Left ventricle myocardium inferior (tissue), 1 donor: ENCODE measurements at regions not wholly inside any gene's neighbourhood (a gene's known extent, or its start where the extent isn't known, plus 50 kb on each side); places are given as distances from the start of the nearest gene placed in this dataset.

Experiments used
- DNase-seq: peaks from one replicate; pipeline ENCODE4 v3.0.0-alpha.2; 2020
- H3K27ac ChIP-seq: fragments of 200-600 bp; replicated peaks from 2 replicates; pipeline ENCODE4 v1.8.0; 2021
- H3K27me3 ChIP-seq: fragments of 200-600 bp; 2 replicates; pipeline ENCODE4 v1.8.0; 2021; ENCODE audit warnings: low read depth
- H3K36me3 ChIP-seq: fragments of 200-600 bp; 2 replicates; pipeline ENCODE4 v1.8.0; 2021
- H3K4me1 ChIP-seq: fragments of 200-600 bp; 2 replicates; pipeline ENCODE4 v1.8.0; 2021
- H3K4me3 ChIP-seq: fragments of 200-600 bp; 2 replicates; pipeline ENCODE4 v1.8.0; 2021; ENCODE audit warnings: mild to moderate bottlenecking, moderate library complexity
- H3K9me3 ChIP-seq: fragments of 200-600 bp; replicated peaks from 2 replicates; pipeline ENCODE4 v1.8.0; 2021
- intact Hi-C: fragments of 100-400 bp; cut with micrococcal nuclease; formaldehyde crosslinking; loops from one replicate; pipeline ENCODE4 v1.11.0; 2022
- TF ChIP-seq, protein P1 (sequence below): fragments of 200-600 bp; IDR thresholded peaks from 2 replicates; pipeline ENCODE4 v1.8.0; 2021; ENCODE audit warnings: antibody characterized with exemption, mild to moderate bottlenecking, borderline replicate concordance
- donor health status: DM: no; HTN: yes; CAD: no; lungs with severe emphysema.

DNA sequence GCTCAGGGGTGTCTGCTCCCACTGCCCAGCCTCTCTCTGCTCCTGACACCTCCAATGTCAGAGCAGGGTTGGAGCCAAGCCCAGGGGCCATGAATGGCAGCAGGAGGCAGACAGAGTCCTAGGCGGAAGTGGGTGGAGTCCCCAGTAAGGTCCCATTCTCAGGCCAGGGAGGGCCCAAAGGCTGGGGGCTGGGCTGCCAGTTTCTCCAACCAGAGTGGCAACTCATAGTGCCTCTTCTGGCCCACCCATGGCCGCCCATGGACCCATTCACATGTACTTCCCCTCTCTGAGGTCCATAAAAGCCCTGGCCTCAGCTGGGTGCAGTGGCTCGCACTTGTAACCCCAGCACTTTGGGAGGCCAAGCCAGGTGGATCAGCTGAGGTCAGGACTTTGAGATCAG is 261.8 kb upstream of the TNC start:
- Histone ChIP-seq H3K27me3 (no peaks in the 10 kb centered on the region), H3K27ac (no peak overlapping the region), H3K4me3 (no peak overlapping the region), H3K4me1 (no peaks in the 10 kb centered on the region), H3K36me3 (no peaks in the 10 kb centered on the region), H3K9me3 (peaks cover 34% of the 10 kb centered on the region)
- no peak for DNase-seq
- intact Hi-C loops = no loop called here
- TF ChIP-seq, protein P1, sequence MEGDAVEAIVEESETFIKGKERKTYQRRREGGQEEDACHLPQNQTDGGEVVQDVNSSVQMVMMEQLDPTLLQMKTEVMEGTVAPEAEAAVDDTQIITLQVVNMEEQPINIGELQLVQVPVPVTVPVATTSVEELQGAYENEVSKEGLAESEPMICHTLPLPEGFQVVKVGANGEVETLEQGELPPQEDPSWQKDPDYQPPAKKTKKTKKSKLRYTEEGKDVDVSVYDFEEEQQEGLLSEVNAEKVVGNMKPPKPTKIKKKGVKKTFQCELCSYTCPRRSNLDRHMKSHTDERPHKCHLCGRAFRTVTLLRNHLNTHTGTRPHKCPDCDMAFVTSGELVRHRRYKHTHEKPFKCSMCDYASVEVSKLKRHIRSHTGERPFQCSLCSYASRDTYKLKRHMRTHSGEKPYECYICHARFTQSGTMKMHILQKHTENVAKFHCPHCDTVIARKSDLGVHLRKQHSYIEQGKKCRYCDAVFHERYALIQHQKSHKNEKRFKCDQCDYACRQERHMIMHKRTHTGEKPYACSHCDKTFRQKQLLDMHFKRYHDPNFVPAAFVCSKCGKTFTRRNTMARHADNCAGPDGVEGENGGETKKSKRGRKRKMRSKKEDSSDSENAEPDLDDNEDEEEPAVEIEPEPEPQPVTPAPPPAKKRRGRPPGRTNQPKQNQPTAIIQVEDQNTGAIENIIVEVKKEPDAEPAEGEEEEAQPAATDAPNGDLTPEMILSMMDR = no peak

DNA sequence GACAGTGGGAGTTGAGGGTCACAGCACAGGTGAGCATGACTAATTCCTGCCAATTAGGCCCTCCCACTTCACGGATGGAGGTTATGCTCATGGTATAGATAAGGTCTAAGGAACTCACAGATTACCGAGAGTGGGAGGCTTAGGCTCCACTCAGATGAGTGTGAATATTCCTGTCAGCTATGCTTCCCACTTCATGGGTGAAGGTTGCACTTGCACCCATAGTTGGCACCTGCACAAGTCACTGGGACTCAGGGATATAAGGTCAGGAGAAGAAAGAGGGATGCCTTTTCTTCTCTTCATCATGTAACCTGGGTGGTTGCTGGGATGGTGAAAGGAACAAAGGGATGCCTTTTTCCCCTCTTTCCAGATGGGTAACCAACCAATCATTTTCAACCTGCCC is 264.9 kb upstream of the TNC start:
- Histone ChIP-seq H3K36me3 (no peaks in the 10 kb centered on the region), H3K27me3 (no peaks in the 10 kb centered on the region), H3K4me3 (no peak overlapping the region), H3K9me3 (peaks cover 34% of the 10 kb centered on the region), H3K4me1 (peaks cover 5% of the 10 kb centered on the region), H3K27ac (no peak overlapping the region)
- TF ChIP-seq, protein P1 = no peak
- DNase-seq = no peak
- intact Hi-C loops = no loop called here

DNA sequence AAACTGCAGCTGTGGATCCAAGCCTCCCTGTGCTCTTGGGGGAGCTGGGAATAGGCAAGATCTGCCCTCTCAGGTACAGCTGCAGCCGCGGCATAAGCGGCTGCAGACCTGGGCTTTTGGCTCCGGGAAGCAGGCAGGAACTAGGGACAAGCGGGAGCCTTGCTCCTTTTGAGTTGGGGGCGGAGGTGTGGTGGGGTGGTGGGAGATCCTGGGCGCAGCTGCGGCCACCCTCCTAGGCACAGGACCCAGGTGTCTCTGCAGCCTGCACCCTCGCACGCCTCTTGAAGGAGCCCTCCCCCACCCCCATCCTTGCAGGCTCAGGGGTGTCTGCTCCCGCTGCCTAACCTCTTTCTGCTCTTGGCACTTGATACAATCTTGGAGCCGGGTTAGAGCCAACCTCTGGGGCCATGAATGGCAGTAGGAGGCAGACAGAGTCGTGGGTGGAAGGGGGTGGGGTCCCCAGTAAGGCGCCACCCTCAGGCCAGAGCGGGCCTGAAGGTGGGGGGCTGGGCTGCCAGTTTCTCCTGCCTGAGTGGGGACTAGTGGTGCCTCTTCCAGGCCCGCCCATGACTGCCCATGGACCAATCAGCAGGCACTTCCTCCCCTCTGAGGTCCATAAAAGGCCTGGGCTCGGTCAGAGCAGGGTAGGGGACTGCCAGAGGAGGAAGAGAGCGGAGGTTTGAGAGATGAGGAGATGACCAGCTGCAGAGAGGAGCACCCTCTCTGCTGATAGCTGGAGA is 267.6 kb upstream of the TNC start:
- intact Hi-C loops = no loop called here
- Histone ChIP-seq H3K36me3 (no peaks in the 10 kb centered on the region), H3K4me1 (peaks cover 5% of the 10 kb centered on the region), H3K4me3 (no peak overlapping the region), H3K27me3 (no peaks in the 10 kb centered on the region), H3K27ac (no peak overlapping the region), H3K9me3 (peaks cover 34% of the 10 kb centered on the region)
- DNase-seq = no peak
- TF ChIP-seq, protein P1 = no peak

DNA sequence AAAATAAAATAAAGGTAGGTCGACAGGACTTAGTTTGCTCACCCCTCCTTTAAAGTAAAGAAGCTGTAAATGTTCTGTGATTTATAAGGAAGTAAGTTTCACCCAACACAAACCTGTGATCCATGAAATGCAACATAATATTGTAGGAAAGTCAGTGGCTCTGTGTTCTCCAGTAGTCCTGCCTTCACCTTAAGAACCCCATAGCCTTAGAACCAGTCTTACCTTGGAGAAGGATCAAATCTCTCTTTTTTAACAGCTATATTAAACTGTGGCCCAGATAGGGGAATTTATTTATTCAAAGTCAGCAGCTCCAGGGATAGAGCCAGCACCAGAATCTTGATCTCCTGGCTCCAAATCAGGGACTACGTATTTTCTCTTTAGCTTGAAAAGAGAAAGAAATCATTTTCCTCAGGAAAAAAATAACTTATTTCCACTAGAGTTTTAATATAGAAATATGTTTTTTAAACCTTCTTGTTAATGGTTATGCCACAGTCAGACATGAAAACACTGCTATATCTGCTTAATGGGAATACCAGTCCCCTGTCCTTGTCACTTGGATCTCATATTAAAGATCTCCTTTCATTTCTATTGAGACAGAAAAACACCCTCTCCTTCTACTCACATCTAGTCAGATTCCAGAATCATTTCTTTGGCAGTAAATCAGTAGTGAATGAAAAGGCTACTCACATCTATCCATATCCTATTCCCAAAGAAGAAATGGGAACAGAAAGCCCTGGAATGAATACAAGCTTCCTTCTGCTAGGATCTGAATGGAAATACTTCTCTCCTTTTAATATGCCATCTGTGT is 269.2 kb upstream of the TNC start:
- peaks cover 21% of the 10 kb centered on the region for H3K9me3 ChIP-seq
- no peak overlapping the region for H3K4me3 ChIP-seq
- no peaks in the 10 kb centered on the region for H3K27me3 ChIP-seq
- no peak for DNase-seq
- intact Hi-C loops = no loop called here
- H3K27ac ChIP-seq = no peak overlapping the region
- TF ChIP-seq, protein P1 = no peak
- no peaks in the 10 kb centered on the region for H3K36me3 ChIP-seq
- H3K4me1 ChIP-seq = peaks cover 5% of the 10 kb centered on the region

DNA sequence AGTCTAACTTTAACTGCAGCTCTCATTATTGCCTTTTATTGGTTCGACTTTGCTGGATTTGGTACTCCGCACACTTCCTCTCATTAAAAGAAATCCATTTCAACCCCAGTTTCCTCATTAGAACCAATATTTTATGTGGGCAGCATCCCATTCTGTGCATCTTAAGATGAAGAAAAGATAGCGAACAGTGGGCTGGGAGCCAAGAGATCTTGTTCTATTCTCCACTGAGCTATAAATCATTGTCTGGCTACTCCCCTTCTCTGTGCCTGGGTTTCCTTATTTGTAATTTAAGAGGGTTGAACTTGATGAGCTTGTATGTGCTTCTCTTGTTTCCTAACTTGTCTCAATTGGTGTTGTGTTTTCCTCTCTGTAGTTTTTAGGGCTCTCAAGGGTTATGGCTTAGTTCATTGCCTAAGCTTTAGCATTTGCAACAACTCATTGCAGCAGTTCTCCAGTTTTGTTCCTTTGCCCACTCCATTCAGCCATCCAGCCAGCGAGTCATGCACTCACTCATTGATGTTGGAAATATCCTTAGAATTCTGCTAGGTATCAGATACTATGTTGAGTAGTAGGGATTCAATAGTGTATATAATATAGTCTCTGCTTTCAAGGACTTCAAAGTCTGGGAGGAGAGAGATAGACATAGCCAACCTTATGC is 273.3 kb upstream of the TNC start:
- no peaks in the 10 kb centered on the region for H3K36me3 ChIP-seq
- H3K4me1 ChIP-seq = peaks cover 5% of the 10 kb centered on the region
- H3K27me3 ChIP-seq = no peaks in the 10 kb centered on the region
- H3K27ac ChIP-seq = no peak overlapping the region
- intact Hi-C loops = no loop called here
- DNase-seq = no peak
- H3K9me3 ChIP-seq = no peaks in the 10 kb centered on the region
- TF ChIP-seq, protein P1 = no peak
- H3K4me3 ChIP-seq = no peak overlapping the region
